ENCODE measurements at regions not wholly inside any gene's neighbourhood (a gene's known extent, or its start where the extent isn't known, plus 50 kb on each side); places are given as distances from the start of the nearest gene placed in this dataset.

- Mint-ChIP-seq H3K4me1 (ENCODE audit: insufficient read depth, unreplicated experiment) (no peaks in the 10 kb centered on the region), H3K4me3 (ENCODE audit: unreplicated experiment) (no peak overlapping the region), H3K27ac (ENCODE audit: low read depth, unreplicated experiment) (no peak overlapping the region), H3K9me3 (ENCODE audit: unreplicated experiment) (no peaks in the 10 kb centered on the region), H3K36me3 (ENCODE audit: insufficient read depth, unreplicated experiment) (no peaks in the 10 kb centered on the region), H3K27me3 (ENCODE audit: insufficient read depth, unreplicated experiment) (peaks cover 12% of the 10 kb centered on the region)
- ChIA-PET CTCF (interaction anchor here (0.5 kb wide), 1 partner anchor 693 kb away, joined by 3 read pairs; no protein-coding TSS in a partner anchor), POLR2A (no interaction called here)
- peak; percentile 8 for DNase-seq (ENCODE audit: unreplicated experiment)
- TF ChIP-seq CTCF (IDR thresholded peaks at IDR 0.05; ENCODE audit: unreplicated experiment), result no peak
- BruUV-seq (replicated peaks), result no TSS peak
- intact Hi-C loops (cut with micrococcal nuclease), result no loop called here
Observed at GRCh38 chr7:133155146-133155545, 73.3 kb upstream of the CHCHD3 start.

GRCh38 chr7:133155642-133156041, 73.8 kb upstream of the CHCHD3 start:
- H3K4me3 Mint-ChIP-seq (ENCODE audit: unreplicated experiment), result no peak overlapping the region
- DNase-seq (ENCODE audit: unreplicated experiment), result no peak
- no TSS peak for BruUV-seq (replicated peaks)
- H3K27ac Mint-ChIP-seq (ENCODE audit: low read depth, unreplicated experiment), result no peak overlapping the region
- ChIA-PET CTCF (interaction anchor here (0.5 kb wide), 1 partner anchor 694 kb away, joined by 3 read pairs; no protein-coding TSS in a partner anchor), POLR2A (no interaction called here)
- H3K36me3 Mint-ChIP-seq (ENCODE audit: insufficient read depth, unreplicated experiment), result no peaks in the 10 kb centered on the region
- H3K4me1 Mint-ChIP-seq (ENCODE audit: insufficient read depth, unreplicated experiment), result no peaks in the 10 kb centered on the region
- H3K9me3 Mint-ChIP-seq (ENCODE audit: unreplicated experiment), result no peaks in the 10 kb centered on the region
- H3K27me3 Mint-ChIP-seq (ENCODE audit: insufficient read depth, unreplicated experiment), result peaks cover 12% of the 10 kb centered on the region
- intact Hi-C loops (cut with micrococcal nuclease), result no loop called here
- no peak for TF ChIP-seq CTCF (IDR thresholded peaks at IDR 0.05; ENCODE audit: unreplicated experiment)

GRCh38 chr7:133157045-133157444, 75.2 kb upstream of the CHCHD3 start:
- H3K27ac Mint-ChIP-seq (ENCODE audit: low read depth, unreplicated experiment), result no peak overlapping the region
- no peak for DNase-seq (ENCODE audit: unreplicated experiment)
- peaks cover 24% of the 10 kb centered on the region for H3K27me3 Mint-ChIP-seq (ENCODE audit: insufficient read depth, unreplicated experiment)
- H3K4me1 Mint-ChIP-seq (ENCODE audit: insufficient read depth, unreplicated experiment), result no peaks in the 10 kb centered on the region
- intact Hi-C loops (cut with micrococcal nuclease), result no loop called here
- ChIA-PET CTCF (interaction anchor here (0.7 kb wide), 1 partner anchor 61 kb away, joined by 5 read pairs; no protein-coding TSS in a partner anchor), POLR2A (no interaction called here)
- no peak for TF ChIP-seq CTCF (IDR thresholded peaks at IDR 0.05; ENCODE audit: unreplicated experiment)
- H3K4me3 Mint-ChIP-seq (ENCODE audit: unreplicated experiment), result no peak overlapping the region
- no peaks in the 10 kb centered on the region for H3K36me3 Mint-ChIP-seq (ENCODE audit: insufficient read depth, unreplicated experiment)
- H3K9me3 Mint-ChIP-seq (ENCODE audit: unreplicated experiment), result no peaks in the 10 kb centered on the region
- no TSS peak for BruUV-seq (replicated peaks)

- intact Hi-C loops (cut with micrococcal nuclease), result no loop called here
- Mint-ChIP-seq H3K4me1 (ENCODE audit: insufficient read depth, unreplicated experiment) (no peaks in the 10 kb centered on the region), H3K27ac (ENCODE audit: low read depth, unreplicated experiment) (no peak overlapping the region), H3K36me3 (ENCODE audit: insufficient read depth, unreplicated experiment) (no peaks in the 10 kb centered on the region), H3K27me3 (ENCODE audit: insufficient read depth, unreplicated experiment) (peaks cover 85% of the 10 kb centered on the region), H3K4me3 (ENCODE audit: unreplicated experiment) (no peak overlapping the region), H3K9me3 (ENCODE audit: unreplicated experiment) (no peaks in the 10 kb centered on the region)
- BruUV-seq (replicated peaks), result no TSS peak
- ChIA-PET CTCF (no interaction called here), POLR2A (no interaction called here)
- no peak for TF ChIP-seq CTCF (IDR thresholded peaks at IDR 0.05; ENCODE audit: unreplicated experiment)
- DNase-seq (ENCODE audit: unreplicated experiment), result no peak
Observed at GRCh38 chr7:133164498-133164897, 82.6 kb upstream of the CHCHD3 start.
